ENCODE measurements at regions not wholly inside any gene's neighbourhood (a gene's known extent, or its start where the extent isn't known, plus 50 kb on each side); places are given as distances from the start of the nearest gene placed in this dataset.

GRCh38 chr9:107755246-107755645, 265.7 kb upstream of the KLF4 start:
- 22% methylated on average over 4 of the region's 4 CpGs for WGBS
- Histone ChIP-seq H3K27me3 (no peaks in the 10 kb centered on the region), H3K27ac (replicated peaks in 1 of 4) (peak overlapping the region in 1 of 4 donors; percentile 15), H3K36me3 (no peaks in the 10 kb centered on the region), H3K4me3 (no peak overlapping the region), H3K4me1 (peaks cover 16 to 35% (median 31%) of the 10 kb centered on the region in 4 donors), H3K9me3 (no peaks in the 10 kb centered on the region)
- intact Hi-C loops (cut with DNase I) = loop anchor here (10.0 kb wide), 2 partner anchors 300 to 390 kb away; no protein-coding TSS in a partner anchor
- TF ChIP-seq EP300 (IDR thresholded peaks at IDR 0.05) (no peak), POLR2AphosphoS5 (IDR thresholded peaks at IDR 0.05) (peak in 1 of 2 donors; percentile 38)
- no peak for DNase-seq (ENCODE audit: extremely low spot score)

GRCh38 chr9:107751567-107752210, 262.1 kb upstream of the KLF4 start:
- Histone ChIP-seq H3K4me1 (peaks cover 30 to 59% (median 50%) of the 10 kb centered on the region in 4 donors), H3K27ac (replicated peaks in 1 of 4) (peak overlapping the region; percentile 86 to 88 (median 86)), H3K36me3 (no peaks in the 10 kb centered on the region), H3K4me3 (no peak overlapping the region), H3K27me3 (no peaks in the 10 kb centered on the region), H3K9me3 (no peaks in the 10 kb centered on the region)
- WGBS = 25% methylated on average over 5 of the region's 5 CpGs
- no peak for DNase-seq (ENCODE audit: extremely low spot score)
- intact Hi-C loops (cut with DNase I) = loop anchor here (2.0 to 10.0 kb wide), 4 partner anchors 113 to 393 kb away; partner anchors contain the start of gene KLF4
- TF ChIP-seq POLR2AphosphoS5 (IDR thresholded peaks at IDR 0.05) (peak; percentile 45 to 60), CTCF (IDR thresholded peaks at IDR 0.05) (no peak), EP300 (IDR thresholded peaks at IDR 0.05) (no peak), POLR2A (IDR thresholded peaks at IDR 0.05; ENCODE audit: low read depth) (no peak)

- H3K27me3 ChIP-seq = no peaks in the 10 kb centered on the region
- 4% methylated on average over 8 of the region's 8 CpGs for WGBS
- H3K4me3 ChIP-seq = peak overlapping the region in 1 of 4 donors; percentile 9
- intact Hi-C loops (cut with DNase I) = loop anchor here (2.0 to 10.0 kb wide), 4 partner anchors 112 to 394 kb away; partner anchors contain the start of gene KLF4
- H3K27ac ChIP-seq (replicated peaks in 1 of 4) = peak overlapping the region; percentile 86 to 88 (median 86)
- peaks cover 30 to 59% (median 50%) of the 10 kb centered on the region in 4 donors for H3K4me1 ChIP-seq
- TF ChIP-seq POLR2A (IDR thresholded peaks at IDR 0.05; ENCODE audit: low read depth) = no peak
- TF ChIP-seq POLR2AphosphoS5 (IDR thresholded peaks at IDR 0.05) = peak; percentile 82 to 86
- no peak for TF ChIP-seq CTCF (IDR thresholded peaks at IDR 0.05)
- peak; percentile 41 for TF ChIP-seq EP300 (IDR thresholded peaks at IDR 0.05)
- H3K36me3 ChIP-seq = no peaks in the 10 kb centered on the region
- H3K9me3 ChIP-seq = no peaks in the 10 kb centered on the region
- peak; percentile 98 for DNase-seq (ENCODE audit: extremely low spot score)
These were observed 261.4 kb upstream of the KLF4 start for GRCh38 chr9:107750741-107751566.

- intact Hi-C loops (cut with DNase I) = loop anchor here (2.0 to 10.0 kb wide), 4 partner anchors 111 to 395 kb away; partner anchors contain the start of gene KLF4
- no peak overlapping the region for H3K4me3 ChIP-seq
- 64% methylated on average over 4 of the region's 5 CpGs for WGBS
These were observed 260.3 kb upstream of the KLF4 start for GRCh38 chr9:107749787-107750444.

More at GRCh38 chr9:107749787-107750444, 260.3 kb upstream of the KLF4 start:
- Histone ChIP-seq H3K9me3 (no peaks in the 10 kb centered on the region), H3K36me3 (no peaks in the 10 kb centered on the region), H3K27ac (replicated peaks in 1 of 4) (peak overlapping the region; percentile 86 to 88 (median 86)), H3K4me1 (peaks cover 30 to 52% (median 42%) of the 10 kb centered on the region in 4 donors), H3K27me3 (no peaks in the 10 kb centered on the region)
- no peak for TF ChIP-seq EP300 (IDR thresholded peaks at IDR 0.05)
- TF ChIP-seq CTCF (IDR thresholded peaks at IDR 0.05) = no peak
- TF ChIP-seq POLR2AphosphoS5 (IDR thresholded peaks at IDR 0.05) = peak; percentile 90 to 97
- DNase-seq (ENCODE audit: extremely low spot score) = no peak
